Neuronal stem cell (in vitro differentiated cells): ENCODE measurements at regions not wholly inside any gene's neighbourhood (a gene's known extent, or its start where the extent isn't known, plus 50 kb on each side); places are given as distances from the start of the nearest gene placed in this dataset.

Experiments used
- DNase-seq: peaks from one replicate; pipeline ENCODE4 v3.0.0-alpha.2; 2013; ENCODE audit warnings: low spot score
- H2AFZ ChIP-seq: one replicate; pipeline ENCODE4 v1.6.1; 2013; ENCODE audit warnings: mild to moderate bottlenecking, low read length, inconsistent platforms
- H2AK5ac ChIP-seq: 2 replicates; pipeline ENCODE4 v1.6.1; 2013; ENCODE audit warnings: low read depth, mild to moderate bottlenecking, inconsistent platforms, low read length, moderate library complexity, mixed read lengths
- H2BK120ac ChIP-seq: 2 replicates; pipeline ENCODE4 v1.6.1; 2013; ENCODE audit warnings: low read depth, mild to moderate bottlenecking, inconsistent platforms, low read length, moderate library complexity, mixed read lengths
- H2BK12ac ChIP-seq: one replicate; pipeline ENCODE4 v1.6.1; 2013; ENCODE audit warnings: low read length, inconsistent platforms
- H2BK15ac ChIP-seq: 2 replicates; pipeline ENCODE4 v1.6.1; 2013; ENCODE audit warnings: mild to moderate bottlenecking, low read length, inconsistent platforms, mixed read lengths
- H2BK5ac ChIP-seq: one replicate; pipeline ENCODE4 v1.6.1; 2013; ENCODE audit warnings: inconsistent platforms, mild to moderate bottlenecking, low read length, moderate library complexity
- H3K14ac ChIP-seq: one replicate; pipeline ENCODE4 v1.6.1; 2013; ENCODE audit warnings: low read length, inconsistent platforms
- H3K18ac ChIP-seq: 2 replicates; pipeline ENCODE4 v1.6.1; 2013; ENCODE audit warnings: low read length, inconsistent platforms
- H3K23ac ChIP-seq: 2 replicates; pipeline ENCODE4 v1.6.1; 2013; ENCODE audit warnings: low read depth, mild to moderate bottlenecking, mixed read lengths, low read length, inconsistent platforms; ENCODE audit not compliant: poor library complexity
- H3K27ac ChIP-seq: replicated peaks from 3 replicates; pipeline ENCODE4 v1.5.1; 2013; ENCODE audit warnings: low read length, inconsistent platforms
- H3K27me3 ChIP-seq, 3 experiments: 2 replicates each; pipeline ENCODE4 v1.6.1; 2013; ENCODE audit warnings: low read length in 3 of 3, mild to moderate bottlenecking in 2 of 3, inconsistent platforms in 1 of 3, low read depth in 1 of 3, mixed read lengths in 1 of 3, moderate library complexity in 1 of 3; ENCODE audit not compliant: control insufficient read depth in 3 of 3, insufficient read depth in 3 of 3
- H3K36me3 ChIP-seq, 2 donors: replicated peaks in 1 of 2; 2 replicates each; pipeline ENCODE4 v1.6.1; 2013; ENCODE audit warnings: low read length in 2 of 2; ENCODE audit not compliant: control insufficient read depth in 2 of 2, insufficient read depth in 2 of 2
- H3K4ac ChIP-seq: 2 replicates; pipeline ENCODE4 v1.6.1; 2013; ENCODE audit warnings: inconsistent platforms, mild to moderate bottlenecking, low read length, moderate library complexity
- H3K4me1 ChIP-seq, 2 donors: 1 replicate in 1 of 2; 2 replicates in 1 of 2; pipeline ENCODE4 v1.6.1; 2013; ENCODE audit warnings: low read length in 2 of 2, low read depth in 1 of 2; ENCODE audit not compliant: control insufficient read depth in 2 of 2, insufficient read depth in 1 of 2
- H3K4me2 ChIP-seq: one replicate; pipeline ENCODE4 v1.6.1; 2013; ENCODE audit warnings: mild to moderate bottlenecking, low read length, inconsistent platforms; ENCODE audit not compliant: insufficient read depth, poor library complexity, severe bottlenecking
- H3K4me3 ChIP-seq, 2 donors: 2 replicates each; pipeline ENCODE4 v1.5.1; 2013; ENCODE audit warnings: low read length in 2 of 2, mild to moderate bottlenecking in 2 of 2, inconsistent platforms in 1 of 2, moderate library complexity in 1 of 2
- H3K79me1 ChIP-seq: one replicate; pipeline ENCODE4 v1.6.1; 2013; ENCODE audit warnings: low read depth, mild to moderate bottlenecking, inconsistent platforms, low read length, moderate library complexity
- H3K9ac ChIP-seq: one replicate; pipeline ENCODE4 v1.6.1; 2013; ENCODE audit warnings: mild to moderate bottlenecking, low read depth, low read length, inconsistent platforms; ENCODE audit not compliant: poor library complexity
- H3K9me3 ChIP-seq, 2 donors: replicated peaks in 1 of 2; 2 replicates each; pipeline versions ENCODE3 to v1.6.1; 2013; ENCODE audit warnings: low read length in 2 of 2, mild to moderate bottlenecking in 2 of 2, inconsistent platforms in 1 of 2, low read depth in 1 of 2, mixed read lengths in 1 of 2, moderate library complexity in 1 of 2; ENCODE audit not compliant: control insufficient read depth in 2 of 2, insufficient read depth in 1 of 2
- H4K8ac ChIP-seq: one replicate; pipeline ENCODE4 v1.6.1; 2013; ENCODE audit warnings: low read depth, mild to moderate bottlenecking, inconsistent platforms, low read length, moderate library complexity
- H4K91ac ChIP-seq: one replicate; pipeline ENCODE4 v1.6.1; 2013; ENCODE audit warnings: low read length, low read depth, mild to moderate bottlenecking, inconsistent platforms; ENCODE audit not compliant: poor library complexity
- WGBS, 2 donors: extraction: QIAGEN DNeasy Blood & Tissue Kit; methylation state at CpG; one replicate each; pipeline ENCODE4 v1.1.7; 2013; ENCODE audit warnings: missing lambda C conversion rate in 2 of 2, mixed read lengths in 1 of 2; ENCODE audit not compliant: insufficient read length in 2 of 2, insufficient replicate concordance in 1 of 2; ENCODE audit errors: extremely low coverage in 2 of 2; 5-methylcytosine and 5-hydroxymethylcytosine counted together

DNA sequence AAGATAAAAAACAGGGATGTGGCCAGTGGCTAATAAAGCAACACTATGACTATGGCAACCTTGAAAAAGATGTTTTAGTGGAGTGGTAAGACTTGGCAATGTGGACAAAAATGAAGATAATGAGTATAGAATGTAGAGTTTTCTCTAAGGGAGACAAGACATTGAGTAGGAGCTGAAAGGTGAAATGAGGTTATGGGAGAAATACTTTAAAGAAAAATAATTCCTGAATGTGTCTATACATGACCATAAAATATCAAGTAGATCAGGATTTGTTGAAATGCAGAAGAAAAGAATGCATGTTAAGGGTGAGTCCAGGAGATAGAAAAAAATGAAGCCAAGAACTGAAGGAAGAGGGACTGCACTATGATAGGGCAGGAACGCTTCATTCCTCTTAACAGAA, 101.6 kb upstream of the CARD18 start:
- H3K4me3 ChIP-seq, result no peak overlapping the region
- no peak overlapping the region for H3K23ac ChIP-seq
- no peaks in the 10 kb centered on the region for H3K79me1 ChIP-seq
- H3K27ac ChIP-seq, result no peak overlapping the region
- no peak overlapping the region for H4K8ac ChIP-seq
- no peak overlapping the region for H3K9ac ChIP-seq
- H3K18ac ChIP-seq, result no peak overlapping the region
- no CpG with 5 or more reads among the region's 1 CpG for WGBS, 2 donors
- H2BK5ac ChIP-seq, result no peak overlapping the region
- no peak overlapping the region for H4K91ac ChIP-seq
- no peak for DNase-seq
- no peaks in the 10 kb centered on the region for H3K4me1 ChIP-seq
- H3K4me2 ChIP-seq, result no peak overlapping the region
- no peaks in the 10 kb centered on the region for H3K9me3 ChIP-seq
- H3K36me3 ChIP-seq, result no peaks in the 10 kb centered on the region
- H2AFZ ChIP-seq, result no peak overlapping the region
- no peak overlapping the region for H2AK5ac ChIP-seq
- H3K14ac ChIP-seq, result no peak overlapping the region
- H3K27me3 ChIP-seq, result peaks cover 0 to 2% (median 0%) of the 10 kb centered on the region in 3 experiments
- no peak overlapping the region for H2BK15ac ChIP-seq
- H2BK120ac ChIP-seq, result no peak overlapping the region
- no peak overlapping the region for H3K4ac ChIP-seq
- H2BK12ac ChIP-seq, result no peak overlapping the region

DNA sequence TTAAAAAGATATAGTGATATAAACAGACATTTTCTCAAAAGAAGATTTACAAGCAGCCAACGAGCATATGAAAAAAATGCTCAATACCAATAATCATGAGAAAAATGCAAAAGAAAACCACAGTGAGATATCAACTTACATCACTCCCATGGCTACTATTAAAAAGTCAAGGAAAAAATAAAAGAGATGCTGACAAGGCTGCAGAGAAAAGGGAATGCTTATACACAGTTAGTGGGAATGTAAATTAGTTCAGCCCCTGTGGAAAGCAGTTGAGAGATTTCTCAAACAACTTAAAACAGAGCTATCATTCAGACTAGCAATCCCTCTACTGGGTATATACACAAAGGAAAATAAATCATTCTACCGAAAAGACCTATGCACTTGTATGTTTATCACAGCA, 97.1 kb upstream of the CARD18 start:
- no peak overlapping the region for H3K4ac ChIP-seq

DNA sequence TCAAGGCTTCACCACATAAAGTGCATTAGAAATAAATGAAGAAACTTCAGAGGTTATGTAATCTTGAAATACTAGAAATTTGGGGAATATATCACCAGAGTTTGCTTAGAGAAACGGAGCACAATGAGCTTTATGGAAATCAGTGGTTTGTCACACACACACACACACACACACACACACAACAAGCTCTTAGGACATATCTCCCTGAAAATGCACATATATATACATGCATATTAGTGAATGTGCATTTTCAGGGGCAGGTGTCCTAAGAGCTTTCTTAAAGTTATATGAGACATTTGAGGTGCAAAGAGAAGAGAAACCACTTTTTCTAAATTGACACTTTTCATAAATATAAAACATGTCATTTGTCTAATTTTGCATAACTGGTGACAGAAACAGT, 93.7 kb upstream of the CARD18 start:
- no peak overlapping the region for H3K14ac ChIP-seq
- no peak overlapping the region for H3K4me2 ChIP-seq
- no peak overlapping the region for H4K91ac ChIP-seq
- no peaks in the 10 kb centered on the region for H3K79me1 ChIP-seq
- H3K27ac ChIP-seq, result no peak overlapping the region
- no peak overlapping the region for H2AFZ ChIP-seq
- no peak overlapping the region for H2BK5ac ChIP-seq
- no peaks in the 10 kb centered on the region for H3K27me3 ChIP-seq
- no peak for DNase-seq
- H3K9me3 ChIP-seq, result no peaks in the 10 kb centered on the region
- no peak overlapping the region for H3K18ac ChIP-seq
- H3K4ac ChIP-seq, result no peak overlapping the region
- WGBS, 2 donors, result no CpG with 5 or more reads among the region's 1 CpG
- no peaks in the 10 kb centered on the region for H3K36me3 ChIP-seq
- H2AK5ac ChIP-seq, result no peak overlapping the region
- no peak overlapping the region for H2BK12ac ChIP-seq
- H4K8ac ChIP-seq, result no peak overlapping the region
- H2BK15ac ChIP-seq, result no peak overlapping the region
- no peak overlapping the region for H3K4me3 ChIP-seq
- H3K9ac ChIP-seq, result no peak overlapping the region
- H3K4me1 ChIP-seq, result no peaks in the 10 kb centered on the region
- no peak overlapping the region for H3K23ac ChIP-seq
- no peak overlapping the region for H2BK120ac ChIP-seq

More for the DNA sequence above, 97.1 kb upstream of the CARD18 start:
- no CpG with 5 or more reads among the region's 2 CpGs for whole genome bisulfite sequencing, 2 donors
- Histone ChIP-seq H3K36me3 (no peaks in the 10 kb centered on the region), H2AFZ (no peak overlapping the region), H3K23ac (no peak overlapping the region), H3K79me1 (no peaks in the 10 kb centered on the region), H2AK5ac (no peak overlapping the region), H3K27ac (no peak overlapping the region), H3K4me1 (no peaks in the 10 kb centered on the region), H2BK15ac (no peak overlapping the region), H2BK120ac (no peak overlapping the region), H3K27me3 (peaks cover 0 to 2% (median 0%) of the 10 kb centered on the region in 3 experiments), H3K9ac (no peak overlapping the region), H3K18ac (no peak overlapping the region), H3K9me3 (no peaks in the 10 kb centered on the region), H3K4me2 (no peak overlapping the region), H4K91ac (no peak overlapping the region), H4K8ac (no peak overlapping the region), H3K14ac (no peak overlapping the region), H2BK5ac (no peak overlapping the region), H2BK12ac (no peak overlapping the region), H3K4me3 (no peak overlapping the region)
- no peak for DNase-seq

DNA sequence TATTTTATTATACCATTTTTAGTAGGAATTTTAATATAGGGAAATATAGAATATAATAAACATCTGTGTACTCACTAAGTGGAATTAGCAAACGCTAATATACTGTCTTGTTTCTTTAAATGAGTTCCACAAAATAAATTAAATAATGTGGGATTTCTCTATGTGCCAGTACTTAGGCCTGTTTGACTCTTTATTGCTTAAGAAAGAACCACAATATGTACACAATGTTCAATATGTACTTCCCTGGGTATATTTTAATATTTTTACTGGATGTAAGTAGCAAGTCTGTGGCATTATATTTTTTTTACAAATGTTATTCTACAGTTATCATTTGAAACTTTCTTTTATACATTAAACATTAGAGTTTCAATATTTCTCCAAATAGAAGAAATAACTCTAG, 92.5 kb upstream of the CARD18 start:
- Histone ChIP-seq H2AFZ (no peak overlapping the region), H3K36me3 (no peaks in the 10 kb centered on the region), H3K4ac (no peak overlapping the region), H3K23ac (no peak overlapping the region), H3K9ac (no peak overlapping the region), H3K27me3 (no peaks in the 10 kb centered on the region), H2BK5ac (no peak overlapping the region), H4K8ac (no peak overlapping the region), H3K4me2 (no peak overlapping the region), H2BK15ac (no peak overlapping the region), H3K27ac (no peak overlapping the region), H3K18ac (no peak overlapping the region), H3K79me1 (no peaks in the 10 kb centered on the region), H2BK12ac (no peak overlapping the region), H3K14ac (no peak overlapping the region), H3K9me3 (no peaks in the 10 kb centered on the region), H3K4me1 (peaks cover 0 to 3% of the 10 kb centered on the region in 2 donors), H4K91ac (no peak overlapping the region), H2BK120ac (no peak overlapping the region), H3K4me3 (no peak overlapping the region), H2AK5ac (no peak overlapping the region)
- WGBS, 2 donors, result no CpG with 5 or more reads among the region's 1 CpG
- DNase-seq, result no peak
